ENCODE measurements at regions not wholly inside any gene's neighbourhood (a gene's known extent, or its start where the extent isn't known, plus 50 kb on each side); places are given as distances from the start of the nearest gene placed in this dataset.

GRCh38 chr18:40110455-40110854 lies 1844.6 kb upstream of the PIK3C3 start:
- Histone ChIP-seq H3K9me3 (ENCODE audit: control insufficient read depth, insufficient read depth, low read length) (no peaks in the 10 kb centered on the region), H3K4me1 (ENCODE audit: control insufficient read depth, insufficient read depth, low read length) (no peaks in the 10 kb centered on the region), H3K27ac (ENCODE audit: low read length) (no peak overlapping the region), H3K4me3 (ENCODE audit: low read length) (no peak overlapping the region), H3K36me3 (ENCODE audit: control insufficient read depth, insufficient read depth, low read length) (no peaks in the 10 kb centered on the region), H3K27me3 (ENCODE audit: control insufficient read depth, insufficient read depth, low read length) (no peaks in the 10 kb centered on the region)
- H3K27ac Mint-ChIP-seq = no peak overlapping the region
- no peak for TF ChIP-seq CTCF (IDR thresholded peaks at IDR 0.05)
- H3K9me3 Mint-ChIP-seq = peaks cover 10 to 17% of the 10 kb centered on the region in 2 donors
- 76% methylated on average over 1 of the region's 3 CpGs for WGBS (ENCODE audit: insufficient coverage)
- DNase-seq (no peak), ATAC-seq (no peak)
- intact Hi-C loops (cut with micrococcal nuclease) = loop anchor here (10.0 kb wide), 1 partner anchor 64 kb away; no protein-coding TSS in a partner anchor
- no peak overlapping the region for H3K4me3 Mint-ChIP-seq
- H3K36me3 Mint-ChIP-seq = no peaks in the 10 kb centered on the region
- no peaks in the 10 kb centered on the region for H3K4me1 Mint-ChIP-seq
- no peaks in the 10 kb centered on the region for H3K27me3 Mint-ChIP-seq (ENCODE audit: low read depth in 2 of 2)

GRCh38 chr18:40109252-40110049 lies 1845.6 kb upstream of the PIK3C3 start:
- DNase-seq (no peak), ATAC-seq (no peak)
- H3K36me3 Mint-ChIP-seq = no peaks in the 10 kb centered on the region
- H3K4me1 Mint-ChIP-seq = no peaks in the 10 kb centered on the region
- intact Hi-C loops (cut with micrococcal nuclease) = loop anchor here (10.0 kb wide), 1 partner anchor 65 kb away; no protein-coding TSS in a partner anchor
- no peak overlapping the region for H3K4me3 ChIP-seq (ENCODE audit: low read length)
- no peaks in the 10 kb centered on the region for H3K27me3 ChIP-seq (ENCODE audit: control insufficient read depth, insufficient read depth, low read length)
- no peak overlapping the region for H3K27ac ChIP-seq (ENCODE audit: low read length)
- no peaks in the 10 kb centered on the region for H3K36me3 ChIP-seq (ENCODE audit: control insufficient read depth, insufficient read depth, low read length)
- no peak overlapping the region for H3K27ac Mint-ChIP-seq
- H3K4me1 ChIP-seq (ENCODE audit: control insufficient read depth, insufficient read depth, low read length) = no peaks in the 10 kb centered on the region
- H3K9me3 ChIP-seq (ENCODE audit: control insufficient read depth, insufficient read depth, low read length) = no peaks in the 10 kb centered on the region
- peaks cover 11 to 17% of the 10 kb centered on the region in 2 donors for H3K9me3 Mint-ChIP-seq
- H3K4me3 Mint-ChIP-seq = no peak overlapping the region
- WGBS (ENCODE audit: insufficient coverage) = 21% methylated on average over 2 of the region's 2 CpGs
- no peaks in the 10 kb centered on the region for H3K27me3 Mint-ChIP-seq (ENCODE audit: low read depth in 2 of 2)
- TF ChIP-seq CTCF (IDR thresholded peaks at IDR 0.05) = no peak

GRCh38 chr18:40108596-40108995 lies 1846.4 kb upstream of the PIK3C3 start:
- Histone ChIP-seq H3K36me3 (ENCODE audit: control insufficient read depth, insufficient read depth, low read length) (no peaks in the 10 kb centered on the region), H3K4me1 (ENCODE audit: control insufficient read depth, insufficient read depth, low read length) (no peaks in the 10 kb centered on the region), H3K4me3 (ENCODE audit: low read length) (no peak overlapping the region), H3K27me3 (ENCODE audit: control insufficient read depth, insufficient read depth, low read length) (no peaks in the 10 kb centered on the region), H3K27ac (ENCODE audit: low read length) (no peak overlapping the region), H3K9me3 (ENCODE audit: control insufficient read depth, insufficient read depth, low read length) (no peaks in the 10 kb centered on the region)
- H3K36me3 Mint-ChIP-seq = no peaks in the 10 kb centered on the region
- no peak for DNase-seq
- no peaks in the 10 kb centered on the region for H3K27me3 Mint-ChIP-seq (ENCODE audit: low read depth in 2 of 2)
- 97% methylated on average over 4 of the region's 5 CpGs for WGBS (ENCODE audit: insufficient coverage)
- no peak overlapping the region for H3K27ac Mint-ChIP-seq
- H3K9me3 Mint-ChIP-seq = peaks cover 15 to 19% of the 10 kb centered on the region in 2 donors
- no peaks in the 10 kb centered on the region for H3K4me1 Mint-ChIP-seq
- no peak for TF ChIP-seq CTCF (IDR thresholded peaks at IDR 0.05)
- intact Hi-C loops (cut with micrococcal nuclease) = no loop called here
- no peak overlapping the region for H3K4me3 Mint-ChIP-seq
- ATAC-seq = no peak

- intact Hi-C loops (cut with micrococcal nuclease) = no loop called here
- ATAC-seq = no peak
- no peak for TF ChIP-seq CTCF (IDR thresholded peaks at IDR 0.05)
Measured at GRCh38 chr18:40102903-40103302, 1852.1 kb upstream of the PIK3C3 start.

More at GRCh38 chr18:40102903-40103302, 1852.1 kb upstream of the PIK3C3 start:
- Mint-ChIP-seq H3K27ac (no peak overlapping the region), H3K27me3 (ENCODE audit: low read depth in 2 of 2) (no peaks in the 10 kb centered on the region), H3K36me3 (no peaks in the 10 kb centered on the region), H3K4me1 (no peaks in the 10 kb centered on the region), H3K9me3 (peaks cover 10 to 14% of the 10 kb centered on the region in 2 donors), H3K4me3 (no peak overlapping the region)
- Histone ChIP-seq H3K27ac (ENCODE audit: low read length) (no peak overlapping the region), H3K4me1 (ENCODE audit: control insufficient read depth, insufficient read depth, low read length) (no peaks in the 10 kb centered on the region), H3K9me3 (ENCODE audit: control insufficient read depth, insufficient read depth, low read length) (peaks cover 4% of the 10 kb centered on the region), H3K27me3 (ENCODE audit: control insufficient read depth, insufficient read depth, low read length) (no peaks in the 10 kb centered on the region), H3K36me3 (ENCODE audit: control insufficient read depth, insufficient read depth, low read length) (no peaks in the 10 kb centered on the region), H3K4me3 (ENCODE audit: low read length) (no peak overlapping the region)
- no peak for DNase-seq
